Neural cell (in vitro differentiated cells): ENCODE measurements at regions not wholly inside any gene's neighbourhood (a gene's known extent, or its start where the extent isn't known, plus 50 kb on each side); places are given as distances from the start of the nearest gene placed in this dataset.

Source experiments
- EP300 ChIP-seq: fragments of 450-650 bp; conservative IDR thresholded peaks from 2 replicates; pipeline ENCODE4 v1.6.1; 2014; ENCODE audit warnings: antibody characterized with exemption, mild to moderate bottlenecking, moderate library complexity; ENCODE audit not compliant: poor library complexity, severe bottlenecking
- EZH2 ChIP-seq: fragments of 200-600, 300-800 bp; shearing (Covaris generic), sonication (generic); IDR thresholded peaks from 2 replicates; pipeline ENCODE4 v1.6.1; 2014; ENCODE audit warnings: antibody characterized with exemption, low read length, borderline replicate concordance, mild to moderate bottlenecking; ENCODE audit not compliant: insufficient read depth, poor library complexity, severe bottlenecking
- MXI1 ChIP-seq: fragments of 450-650 bp; conservative IDR thresholded peaks from 2 replicates; pipeline ENCODE4 v1.6.1; 2014; ENCODE audit warnings: antibody characterized with exemption, mild to moderate bottlenecking; ENCODE audit not compliant: poor library complexity, severe bottlenecking
- POLR2AphosphoS5 ChIP-seq: IDR thresholded peaks from 2 replicates; pipeline ENCODE4 v1.6.1; 2012
- RAD21 ChIP-seq: fragments of 450-650 bp; conservative IDR thresholded peaks from 2 replicates; pipeline ENCODE4 v1.6.1; 2014; ENCODE audit warnings: antibody characterized with exemption, mild to moderate bottlenecking, moderate library complexity
- SMC3 ChIP-seq: fragments of 450-650 bp; conservative IDR thresholded peaks from 2 replicates; pipeline ENCODE4 v1.6.1; 2014; ENCODE audit warnings: antibody characterized with exemption, mild to moderate bottlenecking, moderate library complexity; ENCODE audit not compliant: poor library complexity
- TAF1 ChIP-seq: IDR thresholded peaks from 2 replicates; pipeline ENCODE4 v1.6.1; 2012; ENCODE audit warnings: low read depth
- TF ChIP-seq, protein P1 (sequence below): fragments of 450-650 bp; IDR thresholded peaks from 2 replicates; pipeline ENCODE4 v1.5.1; 2014; ENCODE audit warnings: antibody characterized with exemption, mild to moderate bottlenecking, moderate library complexity; ENCODE audit not compliant: poor library complexity, severe bottlenecking
- TF ChIP-seq, protein P2 (sequence below): IDR thresholded peaks from 2 replicates; pipeline ENCODE4 v1.6.1; 2012; ENCODE audit warnings: borderline replicate concordance

DNA sequence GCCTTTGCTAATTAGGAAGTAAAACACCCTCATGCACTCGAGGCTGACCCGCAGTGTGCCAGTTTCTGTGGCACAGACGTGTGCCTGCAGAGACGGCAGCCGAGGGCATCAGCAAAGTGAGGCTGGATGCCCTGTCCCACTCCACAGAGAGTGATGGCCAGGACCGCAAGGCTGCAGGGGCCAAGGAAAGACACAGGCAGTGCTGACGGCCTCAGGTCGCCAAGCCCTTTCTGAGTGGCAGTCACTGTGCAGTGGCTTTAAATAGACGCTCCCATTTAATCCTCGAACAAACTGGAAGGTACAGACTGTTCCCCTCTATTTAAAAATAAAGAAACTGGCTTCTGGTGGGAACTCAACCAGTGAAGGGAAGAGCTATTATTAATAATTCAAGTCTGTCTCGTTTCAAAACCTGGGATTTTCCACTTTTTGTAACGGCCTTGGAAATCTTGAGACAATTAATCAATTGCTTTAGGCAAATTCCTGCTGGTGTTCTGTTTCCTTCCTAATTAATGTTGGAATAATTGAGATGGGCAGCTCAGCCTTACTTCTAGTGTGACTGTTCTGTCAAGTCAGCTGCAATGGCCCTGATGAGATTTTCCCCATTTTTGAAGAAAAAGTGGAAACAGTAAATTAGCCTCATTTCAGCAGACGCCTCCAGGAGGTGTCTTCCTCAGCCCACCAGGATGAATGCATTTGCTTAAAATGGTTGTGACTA lies 644.6 kb upstream of the RAB6C start:
- no peak for TF ChIP-seq SMC3
- TF ChIP-seq, protein P1, sequence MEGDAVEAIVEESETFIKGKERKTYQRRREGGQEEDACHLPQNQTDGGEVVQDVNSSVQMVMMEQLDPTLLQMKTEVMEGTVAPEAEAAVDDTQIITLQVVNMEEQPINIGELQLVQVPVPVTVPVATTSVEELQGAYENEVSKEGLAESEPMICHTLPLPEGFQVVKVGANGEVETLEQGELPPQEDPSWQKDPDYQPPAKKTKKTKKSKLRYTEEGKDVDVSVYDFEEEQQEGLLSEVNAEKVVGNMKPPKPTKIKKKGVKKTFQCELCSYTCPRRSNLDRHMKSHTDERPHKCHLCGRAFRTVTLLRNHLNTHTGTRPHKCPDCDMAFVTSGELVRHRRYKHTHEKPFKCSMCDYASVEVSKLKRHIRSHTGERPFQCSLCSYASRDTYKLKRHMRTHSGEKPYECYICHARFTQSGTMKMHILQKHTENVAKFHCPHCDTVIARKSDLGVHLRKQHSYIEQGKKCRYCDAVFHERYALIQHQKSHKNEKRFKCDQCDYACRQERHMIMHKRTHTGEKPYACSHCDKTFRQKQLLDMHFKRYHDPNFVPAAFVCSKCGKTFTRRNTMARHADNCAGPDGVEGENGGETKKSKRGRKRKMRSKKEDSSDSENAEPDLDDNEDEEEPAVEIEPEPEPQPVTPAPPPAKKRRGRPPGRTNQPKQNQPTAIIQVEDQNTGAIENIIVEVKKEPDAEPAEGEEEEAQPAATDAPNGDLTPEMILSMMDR, result no peak
- no peak for TF ChIP-seq EZH2
- TF ChIP-seq RAD21, result no peak
- TF ChIP-seq, protein P2, sequence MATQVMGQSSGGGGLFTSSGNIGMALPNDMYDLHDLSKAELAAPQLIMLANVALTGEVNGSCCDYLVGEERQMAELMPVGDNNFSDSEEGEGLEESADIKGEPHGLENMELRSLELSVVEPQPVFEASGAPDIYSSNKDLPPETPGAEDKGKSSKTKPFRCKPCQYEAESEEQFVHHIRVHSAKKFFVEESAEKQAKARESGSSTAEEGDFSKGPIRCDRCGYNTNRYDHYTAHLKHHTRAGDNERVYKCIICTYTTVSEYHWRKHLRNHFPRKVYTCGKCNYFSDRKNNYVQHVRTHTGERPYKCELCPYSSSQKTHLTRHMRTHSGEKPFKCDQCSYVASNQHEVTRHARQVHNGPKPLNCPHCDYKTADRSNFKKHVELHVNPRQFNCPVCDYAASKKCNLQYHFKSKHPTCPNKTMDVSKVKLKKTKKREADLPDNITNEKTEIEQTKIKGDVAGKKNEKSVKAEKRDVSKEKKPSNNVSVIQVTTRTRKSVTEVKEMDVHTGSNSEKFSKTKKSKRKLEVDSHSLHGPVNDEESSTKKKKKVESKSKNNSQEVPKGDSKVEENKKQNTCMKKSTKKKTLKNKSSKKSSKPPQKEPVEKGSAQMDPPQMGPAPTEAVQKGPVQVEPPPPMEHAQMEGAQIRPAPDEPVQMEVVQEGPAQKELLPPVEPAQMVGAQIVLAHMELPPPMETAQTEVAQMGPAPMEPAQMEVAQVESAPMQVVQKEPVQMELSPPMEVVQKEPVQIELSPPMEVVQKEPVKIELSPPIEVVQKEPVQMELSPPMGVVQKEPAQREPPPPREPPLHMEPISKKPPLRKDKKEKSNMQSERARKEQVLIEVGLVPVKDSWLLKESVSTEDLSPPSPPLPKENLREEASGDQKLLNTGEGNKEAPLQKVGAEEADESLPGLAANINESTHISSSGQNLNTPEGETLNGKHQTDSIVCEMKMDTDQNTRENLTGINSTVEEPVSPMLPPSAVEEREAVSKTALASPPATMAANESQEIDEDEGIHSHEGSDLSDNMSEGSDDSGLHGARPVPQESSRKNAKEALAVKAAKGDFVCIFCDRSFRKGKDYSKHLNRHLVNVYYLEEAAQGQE, result no peak
- TF ChIP-seq EP300, result no peak
- no peak for TF ChIP-seq TAF1
- no peak for TF ChIP-seq POLR2AphosphoS5
- no peak for TF ChIP-seq MXI1
